Osteocyte (in vitro differentiated cells): ENCODE measurements at regions not wholly inside any gene's neighbourhood (a gene's known extent, or its start where the extent isn't known, plus 50 kb on each side); places are given as distances from the start of the nearest gene placed in this dataset.

Experiments used
- DNase-seq: peaks from one replicate; pipeline ENCODE4 v3.0.0; 2021; ENCODE audit warnings: mixed read lengths; ENCODE audit not compliant: unreplicated experiment; ENCODE audit errors: extremely low spot score
- H3K27ac Mint-ChIP-seq: one replicate; pipeline ENCODE4 v1.8.0; 2021; ENCODE audit warnings: mild to moderate bottlenecking, mixed read lengths; ENCODE audit not compliant: unreplicated experiment
- H3K27me3 Mint-ChIP-seq: one replicate; pipeline ENCODE4 v1.8.0; 2021; ENCODE audit warnings: mixed read lengths; ENCODE audit not compliant: unreplicated experiment
- H3K36me3 Mint-ChIP-seq: one replicate; pipeline ENCODE4 v1.8.0; 2021; ENCODE audit warnings: mixed read lengths; ENCODE audit not compliant: unreplicated experiment
- H3K4me1 Mint-ChIP-seq: one replicate; pipeline ENCODE4 v1.8.0; 2021; ENCODE audit warnings: mixed read lengths; ENCODE audit not compliant: unreplicated experiment
- H3K4me3 Mint-ChIP-seq: one replicate; pipeline ENCODE4 v1.8.0; 2021; ENCODE audit warnings: mild to moderate bottlenecking, moderate library complexity, mixed read lengths; ENCODE audit not compliant: unreplicated experiment
- H3K9me3 Mint-ChIP-seq: one replicate; pipeline ENCODE4 v1.8.0; 2021; ENCODE audit warnings: mixed read lengths; ENCODE audit not compliant: unreplicated experiment
- CTCF ChIP-seq: fragments of 200-600 bp; sonication (generic); IDR thresholded peaks from 2 replicates; pipeline ENCODE4 v1.5.0; 2021; ENCODE audit warnings: antibody characterized with exemption, mild to moderate bottlenecking, moderate library complexity

GRCh38 chr1:194296201-194296600 lies 1109.8 kb upstream of the B3GALT2 start:
- Mint-ChIP-seq H3K9me3 (no peaks in the 10 kb centered on the region), H3K36me3 (no peaks in the 10 kb centered on the region), H3K27me3 (no peaks in the 10 kb centered on the region), H3K4me3 (no peak overlapping the region), H3K27ac (no peak overlapping the region), H3K4me1 (peaks cover 2% of the 10 kb centered on the region)
- no peak for DNase-seq
- TF ChIP-seq CTCF = no peak

- no peaks in the 10 kb centered on the region for H3K9me3 Mint-ChIP-seq
- no peak overlapping the region for H3K27ac Mint-ChIP-seq
- H3K27me3 Mint-ChIP-seq = no peaks in the 10 kb centered on the region
- no peak for DNase-seq
- H3K4me1 Mint-ChIP-seq = peaks cover 2% of the 10 kb centered on the region
- no peaks in the 10 kb centered on the region for H3K36me3 Mint-ChIP-seq
- TF ChIP-seq CTCF = peak; percentile 61
- H3K4me3 Mint-ChIP-seq = no peak overlapping the region
Observed at GRCh38 chr1:194295685-194296084, 1109.3 kb upstream of the B3GALT2 start.

DNA sequence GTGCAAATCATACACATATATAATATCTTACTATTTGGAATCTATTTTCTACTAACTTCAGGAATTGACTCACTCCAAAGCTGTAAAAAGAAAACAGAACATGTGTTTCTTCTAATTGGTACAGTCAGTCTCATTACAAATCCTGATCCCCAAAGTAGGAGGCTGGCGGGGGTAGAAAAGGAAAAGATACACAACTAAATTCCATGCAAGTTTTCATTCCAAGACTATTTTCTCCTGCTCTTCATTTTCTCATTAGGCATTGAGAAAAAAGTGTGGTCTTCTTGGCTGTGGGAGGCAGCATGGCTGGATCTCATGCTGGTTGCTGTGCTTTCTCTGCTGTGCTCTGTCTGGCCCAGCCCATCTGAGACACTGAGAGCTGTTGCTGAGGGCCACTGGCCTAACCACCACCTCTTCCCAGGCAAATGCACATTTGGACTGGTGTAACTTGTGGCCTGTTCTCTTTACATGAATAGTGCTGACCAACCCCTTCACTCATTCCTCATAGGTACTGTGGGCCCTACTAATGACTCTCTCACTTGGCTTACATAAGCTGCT lies 1107.5 kb upstream of the B3GALT2 start:
- Mint-ChIP-seq H3K4me3 (no peak overlapping the region), H3K27ac (no peak overlapping the region), H3K9me3 (no peaks in the 10 kb centered on the region), H3K4me1 (peaks cover 2% of the 10 kb centered on the region), H3K36me3 (no peaks in the 10 kb centered on the region), H3K27me3 (no peaks in the 10 kb centered on the region)
- no peak for DNase-seq
- no peak for TF ChIP-seq CTCF

DNA sequence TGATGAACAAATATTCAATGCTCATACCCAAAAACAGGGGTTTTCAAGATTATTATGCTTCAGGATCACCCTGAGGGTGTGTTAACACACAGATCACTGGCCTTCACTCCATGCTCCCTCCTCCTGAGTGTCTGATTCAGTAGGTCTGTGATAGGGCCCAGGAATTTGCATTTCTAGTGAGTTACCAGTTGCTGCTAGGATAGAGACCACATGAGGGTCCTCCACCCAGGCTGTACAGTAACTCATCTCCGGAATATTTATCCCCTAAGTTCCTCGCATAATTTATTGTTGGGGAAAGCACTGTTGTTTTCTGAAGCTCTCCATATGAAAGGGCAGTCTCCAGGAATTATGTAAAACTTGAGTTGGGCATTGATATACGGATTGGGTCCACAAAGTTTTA lies 1106.6 kb upstream of the B3GALT2 start:
- no peaks in the 10 kb centered on the region for H3K9me3 Mint-ChIP-seq

More for the DNA sequence above, 1106.6 kb upstream of the B3GALT2 start:
- Mint-ChIP-seq H3K4me1 (peaks cover 4% of the 10 kb centered on the region), H3K27me3 (no peaks in the 10 kb centered on the region), H3K36me3 (no peaks in the 10 kb centered on the region), H3K27ac (no peak overlapping the region), H3K4me3 (no peak overlapping the region)
- no peak for DNase-seq
- no peak for TF ChIP-seq CTCF
